ENCODE measurements at regions not wholly inside any gene's neighbourhood (a gene's known extent, or its start where the extent isn't known, plus 50 kb on each side); places are given as distances from the start of the nearest gene placed in this dataset.
"Not testable (repeated sequence)": the region's sequence is repeated elsewhere in the genome, so short reads cannot be mapped to it uniquely, and the experiment has no call there.

DNA sequence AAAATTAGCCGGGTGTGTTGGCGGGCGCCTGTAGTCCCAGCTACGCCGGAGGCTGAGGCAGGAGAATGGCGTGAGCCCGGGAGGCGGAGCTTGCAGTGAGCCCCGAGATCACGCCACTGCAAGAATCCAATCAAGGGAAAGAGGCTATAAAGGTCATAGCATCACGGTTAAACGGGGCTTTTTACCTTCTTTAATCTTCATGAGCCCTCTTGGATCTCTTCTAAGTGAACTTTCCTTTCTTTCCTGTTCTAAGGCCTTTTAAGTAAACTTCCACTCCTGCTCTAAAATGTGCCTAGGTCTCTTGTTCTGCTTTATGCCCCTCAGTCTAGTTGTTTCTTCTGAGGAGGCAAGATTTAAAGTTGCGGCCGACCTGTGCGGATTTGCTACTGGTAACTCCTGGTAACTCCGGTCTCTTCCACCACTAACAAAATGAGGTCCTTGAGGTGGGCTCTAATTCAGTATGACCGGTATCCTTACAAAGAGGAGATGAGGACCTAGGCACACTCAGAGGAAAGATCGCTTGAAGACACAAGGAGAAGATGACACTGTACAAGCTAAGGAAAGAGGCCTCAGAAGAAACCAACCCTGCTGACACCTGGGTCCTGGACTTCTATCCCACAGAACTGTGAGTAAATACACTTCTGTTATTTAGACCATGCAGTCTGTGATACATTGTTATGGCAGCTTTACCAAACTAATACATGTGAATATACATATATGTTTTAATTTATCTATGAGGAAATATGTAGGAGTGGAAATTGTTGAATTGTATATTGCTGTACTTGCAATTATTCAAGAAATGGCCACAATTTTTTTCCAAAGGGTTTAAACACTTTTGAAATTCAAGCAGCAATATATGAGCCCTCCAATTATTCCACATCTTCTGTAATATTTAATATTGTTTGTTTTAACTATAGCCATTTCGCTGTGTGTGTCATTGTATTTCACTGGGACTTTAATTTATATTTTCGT, 331.5 kb upstream of the CNTNAP2 start:
- DNase-seq, result no peak

DNA sequence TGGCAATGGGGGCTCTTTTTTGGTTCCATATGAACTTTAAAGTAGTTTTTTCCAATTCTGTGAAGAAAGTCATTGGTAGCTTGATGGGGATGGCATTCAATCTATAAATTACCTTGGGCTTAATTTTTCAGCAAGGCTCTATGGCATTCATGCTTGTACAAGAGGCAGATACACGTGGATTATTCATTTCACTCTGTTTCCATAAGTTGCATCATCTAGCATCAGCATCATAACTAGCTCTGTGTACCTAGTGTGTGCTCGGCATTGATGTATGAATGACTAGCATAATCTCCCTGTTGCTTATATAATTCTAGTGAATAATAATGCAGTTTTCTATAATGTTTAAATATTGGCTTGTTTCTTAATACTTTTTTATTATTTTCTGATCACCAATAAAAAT, 335.2 kb upstream of the CNTNAP2 start:
- DNase-seq, result not testable (repeated sequence)

DNA sequence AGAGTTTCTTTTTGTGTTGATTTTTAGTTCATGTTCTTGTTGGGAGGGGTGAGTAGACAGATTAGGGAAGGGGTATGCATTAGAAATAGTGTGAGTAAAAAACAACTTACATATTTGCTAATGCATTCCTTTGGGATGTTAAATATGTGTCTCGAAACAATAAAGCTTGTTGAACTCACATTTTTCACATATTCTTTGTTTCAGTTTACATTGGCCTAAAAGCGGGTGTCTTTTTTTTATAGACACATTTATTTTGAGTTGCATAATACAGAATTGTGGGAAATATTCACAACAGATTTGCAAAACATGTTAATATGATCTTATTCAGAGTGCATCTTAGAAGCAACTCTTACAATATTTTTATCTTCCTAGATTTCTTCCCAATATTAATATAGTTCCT, 337.5 kb upstream of the CNTNAP2 start:
- no peak for DNase-seq

DNA sequence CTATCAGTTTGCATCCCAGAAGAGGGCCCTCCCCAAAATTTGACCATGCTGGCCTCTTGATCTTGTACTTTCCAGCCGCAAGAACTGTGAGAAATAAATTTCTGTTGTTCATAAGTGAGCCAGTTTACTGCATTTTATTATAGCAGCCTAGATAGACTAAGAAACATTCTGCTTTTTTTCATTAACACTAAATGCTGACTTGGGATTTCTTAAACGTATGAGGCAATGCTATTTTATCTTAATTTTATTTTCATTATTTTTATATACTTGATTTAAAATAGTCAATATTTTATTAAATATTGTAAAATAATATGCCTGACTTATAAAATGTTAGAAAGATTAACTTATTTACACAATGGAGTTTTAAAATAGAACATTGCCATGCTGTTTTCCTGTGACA, 341.8 kb upstream of the CNTNAP2 start:
- DNase-seq, result no peak

DNA sequence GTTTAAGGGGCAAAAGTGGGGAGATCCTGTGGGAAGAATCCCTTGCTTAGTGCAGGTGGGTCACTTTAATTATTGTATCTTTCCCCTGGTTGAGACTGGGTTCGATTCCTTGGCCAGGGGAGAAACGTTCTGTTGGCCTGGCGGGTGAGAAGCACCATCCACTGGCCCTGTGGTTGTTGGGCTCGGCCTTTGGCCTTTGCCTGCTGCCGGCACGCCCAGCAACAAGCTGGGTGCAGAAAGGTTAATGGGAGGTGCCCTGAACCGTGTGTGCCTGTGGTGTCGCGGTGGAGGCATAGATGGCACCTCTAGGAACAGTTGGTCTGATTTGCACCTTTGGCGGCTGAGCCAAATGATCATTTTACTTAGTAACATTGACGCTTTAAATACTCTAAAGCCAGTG, 363.6 kb upstream of the CNTNAP2 start:
- DNase-seq, result no peak

DNA sequence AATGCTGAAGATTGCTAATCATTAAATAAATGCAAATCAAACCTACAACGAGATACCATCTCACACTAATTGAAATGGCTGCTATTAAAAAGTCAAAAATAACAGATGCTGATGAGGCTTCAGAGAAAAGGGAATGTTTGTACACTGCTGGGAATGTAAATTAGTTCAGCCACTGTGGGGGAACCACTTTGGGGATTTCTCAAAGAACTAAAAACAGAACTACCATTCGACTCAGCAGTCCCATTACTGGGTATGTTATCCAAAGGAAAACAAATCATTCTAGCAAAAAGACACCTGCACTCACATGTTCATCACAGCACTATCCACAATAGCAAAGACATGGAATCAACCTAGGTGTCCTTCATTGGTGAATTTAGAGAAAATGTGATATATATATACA, 379.0 kb upstream of the CNTNAP2 start:
- no peak for DNase-seq

DNA sequence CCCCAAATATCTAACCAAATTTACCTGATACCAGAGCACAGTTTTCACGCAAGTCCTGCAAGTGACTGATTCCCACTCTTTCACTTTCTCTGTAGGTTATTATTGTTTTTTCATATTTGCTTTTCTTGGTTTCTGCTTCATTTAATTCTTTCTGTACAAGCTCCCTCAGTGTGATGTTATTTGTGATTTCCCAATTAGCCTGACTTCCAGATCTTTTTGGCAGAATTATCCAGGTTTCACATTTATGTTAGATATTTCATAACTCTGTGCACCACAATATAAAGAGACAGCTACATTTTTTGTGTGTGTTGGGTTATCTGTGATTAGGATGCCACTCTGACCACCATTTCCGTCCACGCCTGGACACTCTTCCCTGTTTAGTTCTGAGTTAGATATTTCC, 381.5 kb upstream of the CNTNAP2 start:
- no peak for DNase-seq

DNA sequence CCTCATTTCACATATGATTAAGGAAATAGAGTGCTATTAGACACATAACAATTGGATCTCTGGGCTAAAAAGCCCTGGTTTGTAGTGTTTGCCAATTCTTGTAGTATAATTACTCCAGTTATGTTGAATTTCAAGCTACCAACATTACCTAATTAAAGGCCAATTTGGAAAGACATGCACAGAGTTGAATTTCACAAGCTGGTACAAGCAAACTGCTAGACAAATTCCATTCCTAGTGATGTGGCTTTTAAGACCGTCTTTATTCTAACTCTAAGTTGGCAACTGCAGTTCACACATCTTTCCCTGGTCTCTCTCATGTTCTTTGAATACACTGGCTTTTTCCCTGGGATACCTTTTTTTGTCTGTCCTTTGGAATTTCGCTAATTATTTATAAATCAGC, 384.1 kb upstream of the CNTNAP2 start:
- no peak for DNase-seq

DNA sequence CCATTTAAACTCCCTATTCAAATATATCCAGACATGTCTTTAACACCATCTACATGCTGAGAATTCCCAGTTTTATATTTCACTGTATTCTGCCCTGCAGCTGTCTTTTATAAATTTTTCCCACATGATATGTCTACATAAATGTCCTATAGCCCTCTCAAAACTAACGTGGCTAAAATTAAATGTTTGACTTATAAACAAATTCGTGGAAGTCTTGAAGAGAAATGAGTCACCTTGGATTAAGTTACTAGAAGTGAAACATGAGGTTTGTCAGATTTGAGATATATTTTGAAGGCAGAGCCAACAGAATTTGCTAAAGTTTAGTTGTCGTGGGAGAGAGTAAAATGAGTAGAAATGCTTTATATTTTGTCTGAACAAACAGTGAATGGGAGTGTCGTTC, 386.9 kb upstream of the CNTNAP2 start:
- no peak for DNase-seq

DNA sequence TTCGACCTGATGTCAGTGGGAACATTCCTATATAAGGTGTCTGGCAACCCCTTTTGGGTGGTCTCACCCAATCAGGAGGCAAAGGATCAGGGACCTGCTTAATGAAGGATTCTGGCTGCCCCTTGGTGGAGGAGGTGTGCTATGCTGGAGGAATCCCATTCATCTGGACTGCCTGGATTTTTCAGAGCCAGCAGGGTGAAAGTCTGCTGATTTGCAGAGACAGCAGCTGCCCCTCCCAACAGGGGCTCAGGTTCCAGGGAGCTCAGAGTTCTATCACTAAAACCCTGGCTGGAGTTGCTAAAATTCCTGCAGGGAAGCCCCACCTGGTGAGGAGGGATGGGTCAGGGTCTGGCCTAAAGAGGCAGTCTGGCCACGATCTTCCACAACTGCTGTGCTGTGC, 398.5 kb upstream of the CNTNAP2 start:
- DNase-seq, result no peak

DNA sequence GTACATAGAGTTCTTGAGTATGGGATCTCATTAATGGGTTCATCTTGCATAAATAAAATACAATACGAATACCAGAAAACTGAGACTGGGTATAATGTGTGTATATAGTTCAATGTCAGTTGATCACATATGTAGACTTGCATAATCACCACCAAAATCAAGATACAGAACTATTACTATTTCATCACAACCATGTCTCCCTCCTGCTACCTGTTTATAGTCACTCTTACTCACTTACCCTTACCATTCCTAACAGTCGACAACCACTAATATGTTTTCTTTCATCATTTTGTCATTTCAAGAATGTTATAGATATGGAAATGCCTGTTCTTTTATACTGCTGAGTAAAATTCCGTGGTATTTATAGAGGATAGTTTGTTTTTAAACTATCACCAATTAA, 416.1 kb upstream of the CNTNAP2 start:
- no peak for DNase-seq

DNA sequence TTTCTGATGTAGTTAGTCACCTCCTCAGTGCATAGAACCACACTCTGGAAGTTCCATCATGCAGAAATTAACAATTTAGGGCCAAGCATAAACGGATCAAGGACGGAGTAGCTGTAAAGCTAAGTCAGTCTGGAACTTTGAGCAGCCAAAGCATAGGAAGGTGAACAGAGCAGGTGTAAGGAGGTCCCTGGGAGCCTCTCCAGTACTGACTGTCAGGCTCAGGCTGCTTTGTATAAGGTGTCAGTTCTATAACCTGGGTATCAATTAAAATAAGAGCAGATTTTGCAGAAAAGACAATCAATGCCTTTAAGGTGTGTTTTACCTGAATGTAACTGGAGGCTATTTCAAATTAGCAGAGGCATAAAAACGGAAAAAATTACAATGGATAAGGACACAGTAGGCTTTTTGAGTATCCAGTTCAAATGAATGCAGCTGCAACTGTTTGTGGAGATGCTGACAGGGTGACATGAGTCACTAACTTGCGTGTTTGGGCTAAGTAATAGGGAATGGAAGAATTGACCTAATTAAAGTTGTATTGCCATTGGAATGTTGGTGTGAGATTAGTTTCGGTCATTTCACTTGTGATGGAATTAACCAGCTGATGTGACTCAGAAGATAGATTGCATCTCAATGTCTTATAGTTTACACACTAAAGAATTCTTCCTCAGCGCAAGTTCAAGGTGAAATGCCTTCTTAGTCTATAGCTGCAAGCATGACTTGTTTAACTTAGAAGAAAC, 417.9 kb upstream of the CNTNAP2 start:
- no peak for DNase-seq

DNA sequence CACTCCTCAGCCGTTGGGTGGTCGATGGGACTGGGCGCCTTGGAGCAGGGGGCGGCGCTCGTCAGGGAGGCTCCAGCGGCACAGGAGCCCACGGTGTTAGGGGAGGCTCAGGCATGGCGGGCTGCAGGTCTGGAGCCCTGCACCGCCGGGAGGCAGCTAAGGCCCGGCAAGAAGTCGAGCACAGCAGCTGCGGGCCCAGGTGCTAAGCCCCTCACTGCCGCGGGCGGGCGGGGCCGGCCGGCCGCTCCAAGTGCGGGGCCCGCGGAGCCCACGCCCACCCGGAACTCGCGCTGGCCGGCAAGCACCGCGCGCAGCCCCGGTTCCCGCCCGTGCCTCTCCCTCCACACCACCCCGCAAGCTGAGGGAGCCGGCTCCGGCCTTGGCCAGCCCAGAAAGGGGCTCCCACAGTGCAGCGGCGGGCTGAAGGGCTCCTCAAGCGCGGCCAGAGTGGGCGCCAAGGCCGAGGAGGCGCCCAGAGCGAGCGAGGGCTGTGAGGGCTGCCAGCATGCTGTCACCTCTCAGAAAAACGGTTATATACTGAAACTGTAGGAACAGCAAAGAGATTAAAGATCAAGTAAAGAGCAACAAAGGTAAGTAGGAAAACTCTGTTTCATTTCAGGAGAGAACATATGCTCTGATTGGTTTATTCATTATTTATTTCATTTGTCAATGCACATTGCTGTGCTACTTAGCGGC, 419.0 kb upstream of the CNTNAP2 start:
- not testable (repeated sequence) for DNase-seq

DNA sequence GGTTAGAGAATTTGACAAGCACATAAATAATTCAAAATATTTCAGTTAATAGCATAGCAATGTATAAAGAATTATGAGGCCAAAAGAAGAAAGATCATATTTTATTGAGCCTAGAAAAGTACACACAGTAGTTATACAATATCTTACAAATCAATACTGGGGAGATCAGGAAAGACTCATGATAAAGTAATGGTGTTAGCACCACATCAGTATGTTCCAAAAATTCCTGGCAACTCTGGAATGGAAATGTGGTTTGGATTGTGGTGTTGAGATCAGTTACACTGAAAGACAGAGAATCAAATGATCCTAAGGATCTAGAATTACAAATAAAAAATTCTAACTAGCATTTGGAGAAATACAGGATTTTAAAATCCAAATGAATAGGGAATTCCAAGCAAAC, 420.5 kb upstream of the CNTNAP2 start:
- no peak for DNase-seq

DNA sequence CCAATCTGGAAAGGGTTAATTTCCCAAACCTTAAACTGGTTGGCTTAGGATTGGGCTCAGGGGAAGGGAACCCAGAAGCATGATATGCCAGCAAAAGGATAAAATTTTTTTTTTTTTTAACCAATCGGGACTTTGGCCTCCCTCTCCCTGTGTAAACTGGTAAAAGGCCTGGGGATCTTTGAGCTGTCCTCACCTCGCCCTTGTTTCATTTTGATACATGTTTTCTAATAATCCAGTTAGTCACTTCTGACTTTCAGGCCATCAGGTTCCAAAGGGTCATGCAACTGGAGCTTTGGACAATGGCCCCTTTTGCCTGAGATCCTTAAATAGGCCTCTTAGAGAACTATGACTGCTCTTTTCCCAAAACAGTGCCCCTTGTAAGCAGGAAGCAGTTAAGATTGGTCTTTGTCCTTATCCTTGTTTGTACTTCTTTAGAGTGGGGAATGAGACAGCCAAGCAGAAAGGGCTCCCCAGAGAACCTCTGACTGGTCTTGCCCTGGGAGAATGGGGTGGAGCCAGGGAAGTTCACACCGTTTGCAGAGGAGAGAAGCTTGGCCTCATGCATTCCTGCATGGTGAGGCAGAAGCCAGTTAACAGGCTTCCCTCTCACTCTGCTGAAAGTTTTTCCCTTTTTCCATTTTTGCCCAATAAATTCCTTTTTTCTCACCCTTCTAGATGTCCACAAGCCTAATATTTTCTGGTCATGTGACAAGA, 424.2 kb upstream of the CNTNAP2 start:
- no peak for DNase-seq

DNA sequence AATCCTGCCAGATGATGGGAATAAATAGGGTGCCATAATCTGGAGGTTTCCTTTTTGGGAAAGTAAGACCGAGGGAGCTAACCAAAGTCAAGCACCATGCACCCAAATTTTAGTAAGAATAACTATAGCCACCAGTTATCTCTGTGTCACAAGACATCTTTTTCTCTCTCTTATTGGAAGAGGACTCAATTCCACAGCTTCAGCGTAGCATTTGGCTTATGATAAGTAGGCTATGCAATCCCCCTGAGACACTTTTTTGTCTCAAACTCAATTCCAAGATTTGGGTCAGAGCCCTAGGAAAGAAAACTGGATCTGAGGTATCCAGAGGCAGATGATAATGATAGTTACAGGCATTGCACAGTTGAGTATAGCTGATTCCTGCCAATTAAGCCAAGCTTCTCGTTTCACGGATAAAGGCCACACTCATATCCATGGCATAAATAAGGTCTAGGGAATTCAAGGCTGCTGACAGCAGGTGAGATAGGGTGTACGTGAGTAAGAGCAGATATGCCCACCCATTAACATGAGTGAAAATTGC, 425.2 kb upstream of the CNTNAP2 start:
- DNase-seq, result no peak

DNA sequence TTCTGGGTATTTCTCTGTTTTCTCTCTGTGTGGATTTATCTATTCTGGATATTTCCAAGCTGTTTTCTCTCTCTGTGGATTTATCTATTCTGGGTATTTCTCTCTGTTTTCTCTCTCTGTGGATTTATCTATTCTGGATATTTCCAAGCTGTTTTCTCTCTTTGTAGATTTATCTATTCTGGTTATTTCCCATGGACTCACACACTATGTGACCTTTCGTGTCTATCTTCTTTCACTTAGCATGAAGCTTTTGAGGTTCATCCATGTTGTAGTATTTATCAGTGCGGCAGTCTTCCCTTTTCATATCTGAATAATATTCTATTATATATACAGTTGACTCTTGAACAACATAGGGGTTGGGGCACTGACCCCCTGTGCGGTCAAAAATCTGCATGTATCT, 435.0 kb upstream of the CNTNAP2 start:
- no peak for DNase-seq

DNA sequence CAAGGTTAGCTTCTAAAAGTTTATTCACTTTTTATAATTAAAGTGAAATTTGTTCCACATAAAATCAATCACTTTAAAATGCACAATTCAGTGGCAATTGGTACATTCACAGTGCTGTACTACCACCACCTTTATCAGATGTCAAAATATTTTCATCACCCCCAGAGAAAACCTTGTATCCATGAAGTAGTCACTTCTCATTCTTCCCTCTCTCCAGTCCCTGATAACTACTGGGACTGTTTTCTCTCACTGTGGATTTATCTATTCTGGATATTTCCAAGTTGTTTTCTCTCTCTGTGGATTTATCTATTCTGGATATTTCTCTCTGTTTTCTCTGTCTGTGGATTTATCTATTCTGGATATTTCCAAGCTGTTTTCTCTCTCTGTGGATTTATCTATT, 435.4 kb upstream of the CNTNAP2 start:
- DNase-seq, result no peak

DNA sequence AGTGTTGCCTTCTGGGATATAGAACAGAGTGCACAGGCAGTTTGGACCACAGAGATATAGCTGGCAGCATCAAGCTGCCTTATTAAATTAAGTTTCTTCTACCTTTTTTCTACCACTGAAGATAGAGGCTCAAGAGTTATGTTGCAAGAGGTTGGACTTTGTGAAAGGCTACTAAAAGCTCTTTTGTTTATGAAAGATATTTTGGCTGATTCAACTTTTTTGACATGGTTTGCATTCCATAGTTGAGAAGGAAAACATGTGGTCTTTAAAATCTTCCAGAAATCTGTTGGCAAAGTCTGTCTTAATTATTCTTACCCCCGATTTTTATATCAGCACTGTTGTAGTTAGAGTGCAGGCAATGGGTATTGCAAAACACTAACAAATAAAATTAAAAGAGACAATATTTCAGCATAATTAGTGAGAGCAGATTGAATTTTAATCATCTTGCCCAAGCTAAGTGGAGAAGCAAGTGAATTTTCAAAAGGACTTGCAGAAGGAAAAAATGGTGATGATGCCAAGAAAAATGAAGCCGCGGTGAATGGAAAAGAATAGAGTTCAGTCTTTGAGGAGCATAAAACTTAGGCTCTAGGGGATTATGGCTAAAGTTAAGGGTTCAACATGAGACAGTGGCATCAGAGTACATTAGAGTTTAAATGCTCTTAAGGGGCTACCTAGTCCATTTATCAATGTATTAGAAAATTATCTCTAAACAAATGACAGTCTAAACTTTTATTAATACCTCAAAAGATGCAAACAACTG, 450.9 kb upstream of the CNTNAP2 start:
- no peak for DNase-seq

DNA sequence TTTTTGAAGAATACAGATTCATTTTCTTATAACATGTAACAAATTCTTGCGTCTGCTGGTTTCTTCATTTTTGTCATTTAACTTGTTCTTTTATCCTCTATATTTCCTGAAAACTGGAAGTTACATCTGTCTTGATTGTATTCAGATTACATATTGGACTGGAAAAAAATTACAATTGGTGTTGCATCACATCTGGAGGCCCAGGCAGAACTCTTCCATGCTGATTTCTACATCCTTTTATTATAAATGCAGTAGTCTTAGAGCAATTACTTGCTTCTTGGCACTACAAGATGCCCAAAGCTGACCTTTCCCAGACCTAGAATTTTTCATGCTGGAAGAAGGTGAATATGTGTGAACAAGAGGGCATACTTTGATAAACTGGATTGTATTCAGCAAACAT, 460.9 kb upstream of the CNTNAP2 start:
- DNase-seq, result no peak

DNA sequence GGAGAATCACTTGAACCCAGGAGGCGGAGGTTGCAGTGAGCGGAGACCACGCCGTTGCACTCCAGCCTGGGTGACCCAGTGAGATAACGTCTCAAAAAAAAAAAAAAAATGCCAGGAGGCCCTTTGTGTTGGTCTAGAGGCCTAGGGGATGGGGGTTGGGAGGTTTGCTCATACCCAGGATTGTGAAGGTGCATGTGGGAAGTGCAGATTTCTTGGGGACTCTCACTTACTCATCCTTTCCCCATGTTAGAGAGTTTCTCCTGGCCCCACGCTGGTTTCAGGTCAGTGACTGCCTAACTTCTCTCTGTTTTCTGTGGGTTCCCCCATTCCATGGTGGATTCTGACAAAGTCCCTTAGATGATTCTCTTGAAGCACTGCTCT, 471.5 kb upstream of the CNTNAP2 start:
- no peak for DNase-seq

Measured in stimulated activated CD4-positive, alpha-beta T cell treated with anti-CD3 and anti-CD28 coated beads, Interleukin-2, amount 100 ng/mL, for 24 hours (primary cell).